NCI-H2227 (cell line): ENCODE measurements at regions not wholly inside any gene's neighbourhood (a gene's known extent, or its start where the extent isn't known, plus 50 kb on each side); places are given as distances from the start of the nearest gene placed in this dataset.

ENCODE experiments used
- DNase-seq: peaks from one replicate; lab custom pipeline; 2025; ENCODE audit not compliant: unreplicated experiment; lab: John Stamatoyannopoulos, UW

DNA sequence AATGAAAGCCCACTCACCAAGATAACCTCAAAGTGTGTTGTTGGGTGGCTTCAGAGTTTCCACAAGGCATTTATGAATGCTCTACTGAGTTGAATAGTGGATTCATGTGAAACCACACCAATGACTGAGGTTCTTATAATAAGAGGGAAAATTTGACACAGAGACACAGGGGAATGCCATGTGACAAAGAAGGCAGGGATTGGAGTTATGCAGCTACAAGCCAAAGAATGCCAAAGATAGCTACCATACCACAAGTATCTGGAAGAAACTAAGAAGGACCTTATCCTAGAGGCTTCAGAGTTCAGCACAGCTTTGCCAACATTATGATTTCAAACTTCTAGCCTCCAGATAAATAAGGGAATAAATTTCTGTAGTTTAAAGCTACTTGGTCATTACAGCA lies 68.0 kb upstream of the PCDH15 start:
- no peak for DNase-seq

DNA sequence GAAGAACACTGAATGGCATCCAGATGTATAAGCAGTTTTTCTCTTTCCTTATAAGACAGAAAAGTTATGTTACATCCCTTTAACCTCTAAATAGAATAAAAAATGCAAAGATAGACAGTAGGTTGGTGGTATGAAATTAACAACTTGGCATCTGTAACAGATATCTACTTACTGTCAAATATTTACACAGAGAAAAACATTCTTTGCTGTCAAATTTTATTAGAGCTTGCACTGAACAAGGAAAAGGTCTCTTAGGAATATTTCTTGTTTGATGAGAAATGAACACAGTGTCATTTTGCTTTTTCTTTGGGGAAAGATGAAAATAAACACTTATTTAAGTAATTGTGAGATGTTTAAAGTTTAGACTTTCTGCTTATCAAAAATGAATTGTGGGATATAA lies 65.6 kb upstream of the PCDH15 start:
- no peak for DNase-seq

DNA sequence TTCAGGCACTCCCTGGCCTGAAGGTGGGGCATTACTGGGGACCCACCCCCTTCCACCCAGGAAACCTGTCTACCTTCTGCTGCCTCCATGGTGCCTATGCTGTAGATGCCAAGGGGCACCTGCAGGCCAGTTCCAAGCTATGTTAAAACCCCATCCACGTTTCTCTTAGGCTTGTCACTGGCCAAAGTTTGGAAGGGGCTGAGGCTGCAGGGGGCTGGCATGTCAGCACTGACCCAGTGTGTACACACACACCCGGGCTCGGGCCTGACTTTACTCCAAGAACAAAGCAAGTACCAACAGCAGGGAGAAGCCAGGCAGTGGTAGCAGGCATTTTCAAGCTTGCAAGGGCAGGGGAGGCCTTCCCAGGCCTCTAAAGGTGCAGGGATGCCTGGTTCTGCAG lies 53.8 kb upstream of the PCDH15 start:
- no peak for DNase-seq

DNA sequence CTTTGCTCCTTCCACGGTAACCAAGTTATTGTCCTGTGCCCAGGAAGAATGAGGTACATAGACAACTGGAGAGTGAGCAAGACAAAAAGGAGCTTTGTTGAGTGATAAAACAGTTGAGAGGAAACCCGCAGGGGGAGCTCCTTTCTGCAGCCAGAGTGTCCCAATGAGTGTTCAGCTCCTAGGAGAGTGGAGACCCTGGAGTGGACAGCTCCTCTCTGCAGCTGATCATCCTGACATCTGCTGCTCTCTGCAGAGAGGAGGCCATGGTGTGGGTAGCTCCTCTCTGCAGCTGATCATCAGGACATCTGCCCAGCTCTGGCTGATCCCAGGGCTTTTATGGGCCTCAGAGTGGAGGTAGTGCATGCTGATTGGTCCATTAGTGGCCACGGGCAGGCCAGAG lies 53.4 kb upstream of the PCDH15 start:
- DNase-seq, result no peak

DNA sequence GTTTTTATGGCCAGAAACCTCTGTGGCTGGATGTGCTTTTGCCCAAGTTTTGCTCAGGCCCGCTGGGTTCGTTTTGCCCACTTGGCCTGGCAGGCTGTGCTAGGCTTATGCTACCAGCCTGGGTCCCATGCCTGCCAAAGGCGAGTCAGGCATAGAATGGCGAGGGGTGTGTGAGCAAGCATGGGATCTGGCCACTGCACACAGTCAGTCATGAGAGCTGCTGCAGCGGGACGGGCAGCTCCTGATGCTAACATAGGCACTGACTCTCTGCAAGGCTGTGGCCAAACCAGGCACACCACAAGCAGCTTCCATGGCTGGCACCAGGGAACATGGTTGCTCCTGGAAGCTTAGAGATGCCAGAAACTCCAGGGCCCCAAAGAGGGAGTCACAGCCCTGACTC lies 52.9 kb upstream of the PCDH15 start:
- no peak for DNase-seq
